ENCODE measurements at regions not wholly inside any gene's neighbourhood (a gene's known extent, or its start where the extent isn't known, plus 50 kb on each side); places are given as distances from the start of the nearest gene placed in this dataset.

DNA sequence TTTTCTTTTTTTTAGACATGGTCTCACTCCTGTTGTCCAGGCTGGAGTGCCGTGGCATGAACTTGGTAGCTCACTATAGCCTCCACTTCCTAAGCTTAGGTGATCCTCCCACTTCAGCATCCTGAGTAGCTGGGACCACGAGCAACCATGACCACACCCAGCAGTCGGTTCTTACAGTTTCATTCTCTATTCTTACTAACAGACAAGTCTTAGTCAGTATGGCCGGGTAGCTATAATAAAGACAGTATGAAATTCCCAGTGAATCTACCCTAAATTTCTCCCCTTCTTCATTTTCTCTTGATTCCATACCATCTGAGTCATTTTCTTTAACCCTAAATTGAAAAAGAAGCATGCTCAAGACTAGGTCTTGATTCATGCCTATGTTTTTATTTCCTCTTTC, 775.3 kb upstream of the NRXN1 start:
- TF ChIP-seq RARB (CRISPR knock-in tag; IDR thresholded peaks at IDR 0.05), result no peak
- no peak for TF ChIP-seq MYC (IDR thresholded peaks at IDR 0.05; ENCODE audit: borderline replicate concordance, low read length)
- TF ChIP-seq, protein P1, sequence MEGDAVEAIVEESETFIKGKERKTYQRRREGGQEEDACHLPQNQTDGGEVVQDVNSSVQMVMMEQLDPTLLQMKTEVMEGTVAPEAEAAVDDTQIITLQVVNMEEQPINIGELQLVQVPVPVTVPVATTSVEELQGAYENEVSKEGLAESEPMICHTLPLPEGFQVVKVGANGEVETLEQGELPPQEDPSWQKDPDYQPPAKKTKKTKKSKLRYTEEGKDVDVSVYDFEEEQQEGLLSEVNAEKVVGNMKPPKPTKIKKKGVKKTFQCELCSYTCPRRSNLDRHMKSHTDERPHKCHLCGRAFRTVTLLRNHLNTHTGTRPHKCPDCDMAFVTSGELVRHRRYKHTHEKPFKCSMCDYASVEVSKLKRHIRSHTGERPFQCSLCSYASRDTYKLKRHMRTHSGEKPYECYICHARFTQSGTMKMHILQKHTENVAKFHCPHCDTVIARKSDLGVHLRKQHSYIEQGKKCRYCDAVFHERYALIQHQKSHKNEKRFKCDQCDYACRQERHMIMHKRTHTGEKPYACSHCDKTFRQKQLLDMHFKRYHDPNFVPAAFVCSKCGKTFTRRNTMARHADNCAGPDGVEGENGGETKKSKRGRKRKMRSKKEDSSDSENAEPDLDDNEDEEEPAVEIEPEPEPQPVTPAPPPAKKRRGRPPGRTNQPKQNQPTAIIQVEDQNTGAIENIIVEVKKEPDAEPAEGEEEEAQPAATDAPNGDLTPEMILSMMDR (IDR thresholded peaks at IDR 0.05), result no peak
- TF ChIP-seq GATA3 (IDR thresholded peaks at IDR 0.05; ENCODE audit: borderline replicate concordance), result no peak
- TF ChIP-seq NR3C1 (IDR thresholded peaks at IDR 0.05), result no peak
- no peak for TF ChIP-seq POLR2A (IDR thresholded peaks at IDR 0.05; ENCODE audit: low read length)
- TF ChIP-seq, protein P2, sequence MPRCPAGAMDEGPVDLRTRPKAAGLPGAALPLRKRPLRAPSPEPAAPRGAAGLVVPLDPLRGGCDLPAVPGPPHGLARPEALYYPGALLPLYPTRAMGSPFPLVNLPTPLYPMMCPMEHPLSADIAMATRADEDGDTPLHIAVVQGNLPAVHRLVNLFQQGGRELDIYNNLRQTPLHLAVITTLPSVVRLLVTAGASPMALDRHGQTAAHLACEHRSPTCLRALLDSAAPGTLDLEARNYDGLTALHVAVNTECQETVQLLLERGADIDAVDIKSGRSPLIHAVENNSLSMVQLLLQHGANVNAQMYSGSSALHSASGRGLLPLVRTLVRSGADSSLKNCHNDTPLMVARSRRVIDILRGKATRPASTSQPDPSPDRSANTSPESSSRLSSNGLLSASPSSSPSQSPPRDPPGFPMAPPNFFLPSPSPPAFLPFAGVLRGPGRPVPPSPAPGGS (IDR thresholded peaks at IDR 0.05), result no peak
- no peak for TF ChIP-seq NPAS2 (CRISPR knock-in tag; IDR thresholded peaks at IDR 0.05; ENCODE audit: borderline replicate concordance)
- TF ChIP-seq, protein P3, sequence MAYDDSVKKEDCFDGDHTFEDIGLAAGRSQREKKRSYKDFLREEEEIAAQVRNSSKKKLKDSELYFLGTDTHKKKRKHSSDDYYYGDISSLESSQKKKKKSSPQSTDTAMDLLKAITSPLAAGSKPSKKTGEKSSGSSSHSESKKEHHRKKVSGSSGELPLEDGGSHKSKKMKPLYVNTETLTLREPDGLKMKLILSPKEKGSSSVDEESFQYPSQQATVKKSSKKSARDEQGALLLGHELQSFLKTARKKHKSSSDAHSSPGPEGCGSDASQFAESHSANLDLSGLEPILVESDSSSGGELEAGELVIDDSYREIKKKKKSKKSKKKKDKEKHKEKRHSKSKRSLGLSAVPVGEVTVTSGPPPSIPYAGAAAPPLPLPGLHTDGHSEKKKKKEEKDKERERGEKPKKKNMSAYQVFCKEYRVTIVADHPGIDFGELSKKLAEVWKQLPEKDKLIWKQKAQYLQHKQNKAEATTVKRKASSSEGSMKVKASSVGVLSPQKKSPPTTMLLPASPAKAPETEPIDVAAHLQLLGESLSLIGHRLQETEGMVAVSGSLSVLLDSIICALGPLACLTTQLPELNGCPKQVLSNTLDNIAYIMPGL (CRISPR knock-in tag; IDR thresholded peaks at IDR 0.05; ENCODE audit: borderline replicate concordance), result no peak
- TF ChIP-seq JUN (IDR thresholded peaks at IDR 0.05), result no peak
- TF ChIP-seq, protein P4, sequence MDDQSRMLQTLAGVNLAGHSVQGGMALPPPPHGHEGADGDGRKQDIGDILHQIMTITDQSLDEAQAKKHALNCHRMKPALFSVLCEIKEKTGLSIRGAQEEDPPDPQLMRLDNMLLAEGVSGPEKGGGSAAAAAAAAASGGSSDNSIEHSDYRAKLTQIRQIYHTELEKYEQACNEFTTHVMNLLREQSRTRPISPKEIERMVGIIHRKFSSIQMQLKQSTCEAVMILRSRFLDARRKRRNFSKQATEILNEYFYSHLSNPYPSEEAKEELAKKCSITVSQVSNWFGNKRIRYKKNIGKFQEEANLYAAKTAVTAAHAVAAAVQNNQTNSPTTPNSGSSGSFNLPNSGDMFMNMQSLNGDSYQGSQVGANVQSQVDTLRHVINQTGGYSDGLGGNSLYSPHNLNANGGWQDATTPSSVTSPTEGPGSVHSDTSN (IDR thresholded peaks at IDR 0.05), result no peak
- no peak for TF ChIP-seq ESRRA (IDR thresholded peaks at IDR 0.05; ENCODE audit: borderline replicate concordance, low read length)

Measured in A549 (cell line).